MCF 10A (cell line): ENCODE measurements at regions not wholly inside any gene's neighbourhood (a gene's known extent, or its start where the extent isn't known, plus 50 kb on each side); places are given as distances from the start of the nearest gene placed in this dataset.

Source experiments
- BruUV-seq: library from RNA; stranded (reverse); fragments of 400-500 nt; replicated peaks from 2 replicates; lab custom pipeline; 2021; lab: Mats Ljungman, UMichigan
- CTCF ChIA-PET: fragments of 300-600 bp; sonication (Branson Sonifier 250); formaldehyde crosslinking; extraction: SDS; loops from one replicate; lab custom pipeline; 2021; ENCODE audit warnings: antibody characterized with exemption, inconsistent platforms; lab: Yijun Ruan, JAX
- POLR2A ChIA-PET: fragments of 300-600, 350-650 bp; sonication (Branson Sonifier 250); formaldehyde crosslinking; extraction: SDS; loops from one replicate; lab custom pipeline; 2020; ENCODE audit warnings: antibody characterized with exemption, inconsistent platforms; lab: Yijun Ruan, JAX
- DNase-seq: peaks from one replicate; pipeline ENCODE4 v3.0.0-alpha.2; 2018; ENCODE audit not compliant: unreplicated experiment
- H3K27ac Mint-ChIP-seq: one replicate; pipeline ENCODE4 v1.8.0; 2022; ENCODE audit warnings: mild to moderate bottlenecking, low read depth, mixed read lengths; ENCODE audit not compliant: unreplicated experiment
- H3K27me3 Mint-ChIP-seq: one replicate; pipeline ENCODE4 v1.8.0; 2022; ENCODE audit warnings: mixed read lengths; ENCODE audit not compliant: insufficient read depth, unreplicated experiment
- H3K36me3 Mint-ChIP-seq: one replicate; pipeline ENCODE4 v1.8.0; 2022; ENCODE audit warnings: mild to moderate bottlenecking, moderate library complexity, mixed read lengths; ENCODE audit not compliant: insufficient read depth, unreplicated experiment
- H3K4me1 Mint-ChIP-seq: one replicate; pipeline ENCODE4 v1.8.0; 2022; ENCODE audit warnings: mixed read lengths; ENCODE audit not compliant: insufficient read depth, unreplicated experiment
- H3K4me3 Mint-ChIP-seq: one replicate; pipeline ENCODE4 v1.8.0; 2022; ENCODE audit warnings: mild to moderate bottlenecking, moderate library complexity, mixed read lengths; ENCODE audit not compliant: unreplicated experiment
- H3K9me3 Mint-ChIP-seq: one replicate; pipeline ENCODE4 v1.8.0; 2022; ENCODE audit warnings: mixed read lengths; ENCODE audit not compliant: unreplicated experiment
- intact Hi-C: fragments of 100-400 bp; cut with micrococcal nuclease; formaldehyde crosslinking; loops from 2 replicates; pipeline ENCODE4 v1.14.1; 2022
- TF ChIP-seq, protein P1 (sequence below): fragments of 200-600 bp; IDR thresholded peaks from one replicate; pipeline ENCODE4 v1.8.0; 2022; ENCODE audit warnings: antibody characterized with exemption, mild to moderate bottlenecking; ENCODE audit not compliant: unreplicated experiment

DNA sequence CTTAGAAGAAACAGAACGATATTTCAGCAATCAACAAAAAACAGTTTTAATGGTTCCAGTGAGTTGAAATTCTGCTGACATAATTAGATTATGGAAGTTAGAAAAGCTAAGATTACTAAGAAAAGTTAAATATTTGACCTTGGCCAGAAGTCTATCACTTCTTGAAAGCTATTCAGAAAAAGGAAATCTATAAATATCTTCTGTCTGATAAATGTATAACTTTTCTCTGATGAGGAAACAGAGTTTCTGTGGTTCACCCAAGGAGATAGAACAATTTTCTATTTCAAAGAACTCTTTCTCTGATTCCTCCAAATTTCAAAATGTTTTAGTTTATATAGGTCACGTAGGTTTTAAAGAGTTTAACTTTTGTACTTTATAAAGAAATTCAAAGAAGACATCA lies 438.4 kb upstream of the CHORDC1 start:
- no TSS peak for BruUV-seq
- CTCF ChIA-PET: no interaction called here
- TF ChIP-seq, protein P1, sequence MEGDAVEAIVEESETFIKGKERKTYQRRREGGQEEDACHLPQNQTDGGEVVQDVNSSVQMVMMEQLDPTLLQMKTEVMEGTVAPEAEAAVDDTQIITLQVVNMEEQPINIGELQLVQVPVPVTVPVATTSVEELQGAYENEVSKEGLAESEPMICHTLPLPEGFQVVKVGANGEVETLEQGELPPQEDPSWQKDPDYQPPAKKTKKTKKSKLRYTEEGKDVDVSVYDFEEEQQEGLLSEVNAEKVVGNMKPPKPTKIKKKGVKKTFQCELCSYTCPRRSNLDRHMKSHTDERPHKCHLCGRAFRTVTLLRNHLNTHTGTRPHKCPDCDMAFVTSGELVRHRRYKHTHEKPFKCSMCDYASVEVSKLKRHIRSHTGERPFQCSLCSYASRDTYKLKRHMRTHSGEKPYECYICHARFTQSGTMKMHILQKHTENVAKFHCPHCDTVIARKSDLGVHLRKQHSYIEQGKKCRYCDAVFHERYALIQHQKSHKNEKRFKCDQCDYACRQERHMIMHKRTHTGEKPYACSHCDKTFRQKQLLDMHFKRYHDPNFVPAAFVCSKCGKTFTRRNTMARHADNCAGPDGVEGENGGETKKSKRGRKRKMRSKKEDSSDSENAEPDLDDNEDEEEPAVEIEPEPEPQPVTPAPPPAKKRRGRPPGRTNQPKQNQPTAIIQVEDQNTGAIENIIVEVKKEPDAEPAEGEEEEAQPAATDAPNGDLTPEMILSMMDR: no peak
- H3K36me3 Mint-ChIP-seq: no peaks in the 10 kb centered on the region
- H3K27ac Mint-ChIP-seq: no peak overlapping the region
- POLR2A ChIA-PET: no interaction called here
- intact Hi-C loops: no loop called here
- no peak for DNase-seq
- H3K4me3 Mint-ChIP-seq: no peak overlapping the region
- no peaks in the 10 kb centered on the region for H3K9me3 Mint-ChIP-seq
- H3K4me1 Mint-ChIP-seq: no peaks in the 10 kb centered on the region
- no peaks in the 10 kb centered on the region for H3K27me3 Mint-ChIP-seq

GRCh38 chr11:90656171-90656570 lies 433.3 kb upstream of the CHORDC1 start:
- Mint-ChIP-seq H3K4me1 (no peaks in the 10 kb centered on the region), H3K27ac (no peak overlapping the region), H3K9me3 (peaks cover 6% of the 10 kb centered on the region), H3K4me3 (no peak overlapping the region), H3K36me3 (no peaks in the 10 kb centered on the region), H3K27me3 (no peaks in the 10 kb centered on the region)
- DNase-seq: no peak
- POLR2A ChIA-PET: no interaction called here
- intact Hi-C loops: no loop called here
- no TSS peak for BruUV-seq
- CTCF ChIA-PET: no interaction called here
- TF ChIP-seq, protein P1: no peak

DNA sequence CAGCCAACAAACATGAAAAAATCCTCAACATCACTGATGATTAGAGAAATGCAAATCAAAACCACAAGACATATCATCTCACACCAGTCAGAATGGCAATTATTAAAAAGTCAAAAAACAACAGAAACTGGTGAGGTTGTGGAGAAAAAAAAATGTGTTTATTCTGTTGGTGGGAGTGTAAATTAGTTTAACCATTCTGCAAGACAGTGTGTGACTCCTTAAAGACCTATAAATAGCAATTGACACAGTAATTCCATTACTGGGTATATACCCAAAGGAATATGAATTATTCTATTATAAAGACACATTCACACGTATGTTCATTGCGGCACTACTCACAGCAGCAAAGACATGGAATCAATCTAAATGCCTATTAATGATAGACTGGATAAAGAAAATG lies 427.3 kb upstream of the CHORDC1 start:
- no peaks in the 10 kb centered on the region for H3K4me1 Mint-ChIP-seq
- POLR2A ChIA-PET: no interaction called here
- CTCF ChIA-PET: interaction anchor here (1.1 kb wide), 1 partner anchor 10 kb away, joined by 4 read pairs; no protein-coding TSS in a partner anchor
- no peak overlapping the region for H3K27ac Mint-ChIP-seq
- no TSS peak for BruUV-seq
- no peak for DNase-seq
- TF ChIP-seq, protein P1: no peak
- H3K9me3 Mint-ChIP-seq: peaks cover 6% of the 10 kb centered on the region
- no peaks in the 10 kb centered on the region for H3K27me3 Mint-ChIP-seq
- intact Hi-C loops: no loop called here
- no peak overlapping the region for H3K4me3 Mint-ChIP-seq
- no peaks in the 10 kb centered on the region for H3K36me3 Mint-ChIP-seq

GRCh38 chr11:90646706-90647105 lies 423.9 kb upstream of the CHORDC1 start:
- Mint-ChIP-seq H3K4me1 (no peaks in the 10 kb centered on the region), H3K4me3 (no peak overlapping the region), H3K36me3 (no peaks in the 10 kb centered on the region), H3K9me3 (no peaks in the 10 kb centered on the region), H3K27me3 (no peaks in the 10 kb centered on the region), H3K27ac (no peak overlapping the region)
- TF ChIP-seq, protein P1: no peak
- no TSS peak for BruUV-seq
- intact Hi-C loops: no loop called here
- ChIA-PET CTCF (no interaction called here), POLR2A (no interaction called here)
- DNase-seq: no peak
